ENCODE measurements at regions not wholly inside any gene's neighbourhood (a gene's known extent, or its start where the extent isn't known, plus 50 kb on each side); places are given as distances from the start of the nearest gene placed in this dataset.

- H3K18ac ChIP-seq (ENCODE audit: insufficient read length, low read depth, low read length), result no peak overlapping the region
- no peak overlapping the region for H2BK20ac ChIP-seq (ENCODE audit: low read depth, low read length, poor library complexity, severe bottlenecking)
- H3K36me3 Mint-ChIP-seq (ENCODE audit: insufficient read depth in 1 of 3, low read depth in 3 of 3), result no peaks in the 10 kb centered on the region
- H2AFZ ChIP-seq (ENCODE audit: low read length), result no peak overlapping the region
- H3K27me3 Mint-ChIP-seq (ENCODE audit: low read depth), result no peaks in the 10 kb centered on the region
- H4K8ac ChIP-seq (replicated peaks; ENCODE audit: insufficient read length, low read depth, low read length), result no peak overlapping the region
- no peak overlapping the region for H3K4me2 ChIP-seq (ENCODE audit: insufficient read depth, insufficient read length, low read length)
- H4K91ac ChIP-seq (ENCODE audit: insufficient read length, low read depth, low read length), result no peak overlapping the region
- no peak overlapping the region for H3K56ac ChIP-seq (ENCODE audit: insufficient read length, low read depth, low read length)
- H3K4me3 Mint-ChIP-seq, result no peak overlapping the region
- H3K4me1 ChIP-seq (ENCODE audit: insufficient read depth, low read length), result peaks cover 8% of the 10 kb centered on the region
- H3K27me3 ChIP-seq (ENCODE audit: insufficient read depth, low read length), result no peaks in the 10 kb centered on the region
- no peak overlapping the region for H3K23ac ChIP-seq (ENCODE audit: insufficient read length, low read depth, low read length)
- H2BK15ac ChIP-seq (ENCODE audit: low read depth, low read length), result no peak overlapping the region
- H3K23me2 ChIP-seq (ENCODE audit: insufficient read length, low read depth, low read length, poor library complexity, severe bottlenecking), result no peaks in the 10 kb centered on the region
- no peaks in the 10 kb centered on the region for H3K9me3 Mint-ChIP-seq
- DNase-seq, result no peak
- no peaks in the 10 kb centered on the region for H3K79me2 ChIP-seq (ENCODE audit: insufficient read depth, low read length)
- H3K27ac ChIP-seq (ENCODE audit: insufficient read length, low read depth, low read length), result no peak overlapping the region
- no peak for TF ChIP-seq CTCF (conservative IDR thresholded peaks at IDR 0.05)
- no peak overlapping the region for H3K27ac Mint-ChIP-seq
- no peak overlapping the region for H2BK5ac ChIP-seq (ENCODE audit: insufficient read length, low read length)
- H3K79me1 ChIP-seq (ENCODE audit: insufficient read depth, low read depth, low read length, poor library complexity, severe bottlenecking), result no peaks in the 10 kb centered on the region
- H4K5ac ChIP-seq (ENCODE audit: insufficient read length, low read depth, low read length), result no peak overlapping the region
- H2AK5ac ChIP-seq (ENCODE audit: insufficient read length, low read length), result no peak overlapping the region
- no peak overlapping the region for H2BK120ac ChIP-seq (ENCODE audit: low read depth, low read length, poor library complexity, severe bottlenecking)
- peaks cover 11 to 18% of the 10 kb centered on the region in 2 experiments for H3K4me1 Mint-ChIP-seq
- H2BK12ac ChIP-seq (ENCODE audit: insufficient read length, low read depth, low read length), result no peak overlapping the region
- no CpG with 5 or more reads among the region's 2 CpGs for WGBS (ENCODE audit: extremely low coverage, insufficient read length, low lambda C conversion rate)
- no peaks in the 10 kb centered on the region for H3K9me3 ChIP-seq (ENCODE audit: control insufficient read depth, low read depth, low read length)
- no peak overlapping the region for H3K4ac ChIP-seq (ENCODE audit: low read depth, low read length)
- H3K9ac ChIP-seq (ENCODE audit: extremely low read depth, insufficient read length, low read length), result no peak overlapping the region
- H3T11ph ChIP-seq (ENCODE audit: low read length), result no peak overlapping the region
- no peak overlapping the region for H3K14ac ChIP-seq (ENCODE audit: insufficient read depth, low read length)
- H4K20me1 ChIP-seq (ENCODE audit: control insufficient read depth, insufficient read depth, insufficient read length), result no peaks in the 10 kb centered on the region
Measured at GRCh38 chr14:53894456-53894855, 62.2 kb downstream of the BMP4 start.
